ENCODE measurements at regions not wholly inside any gene's neighbourhood (a gene's known extent, or its start where the extent isn't known, plus 50 kb on each side); places are given as distances from the start of the nearest gene placed in this dataset.

GRCh38 chr2:118658596-118659198, 188.8 kb downstream of the EN1 start:
- DNase-seq: no peak

- no peak for DNase-seq
Measured at GRCh38 chr2:118657466-118657865, 190.0 kb downstream of the EN1 start.

GRCh38 chr2:118654945-118655344, 192.5 kb downstream of the EN1 start:
- DNase-seq: no peak

- no peak for DNase-seq
Measured at GRCh38 chr2:118650327-118650726, 197.1 kb downstream of the EN1 start.

GRCh38 chr2:118645876-118646275, 201.6 kb downstream of the EN1 start:
- no peak for DNase-seq

GRCh38 chr2:118644190-118644589, 203.3 kb downstream of the EN1 start:
- no peak for DNase-seq

GRCh38 chr2:118643294-118643693, 204.2 kb downstream of the EN1 start:
- no peak for DNase-seq

GRCh38 chr2:118642501-118642900, 204.9 kb downstream of the EN1 start:
- DNase-seq: no peak

- DNase-seq: no peak
Measured at GRCh38 chr2:118641711-118642110, 205.7 kb downstream of the EN1 start.

- DNase-seq: no peak
Measured at GRCh38 chr2:118639371-118639770, 208.1 kb downstream of the EN1 start.

GRCh38 chr2:118638453-118638852, 209.0 kb downstream of the EN1 start:
- no peak for DNase-seq

GRCh38 chr2:118635891-118636290, 211.6 kb downstream of the EN1 start:
- DNase-seq: no peak

GRCh38 chr2:118634876-118635275, 212.6 kb downstream of the EN1 start:
- no peak for DNase-seq

GRCh38 chr2:118633371-118634018, 214.0 kb downstream of the EN1 start:
- DNase-seq: no peak

- DNase-seq: no peak
Measured at GRCh38 chr2:118632921-118633320, 214.5 kb downstream of the EN1 start.

GRCh38 chr2:118627156-118627555, 220.3 kb downstream of the EN1 start:
- DNase-seq: no peak

- DNase-seq: no peak
Measured at GRCh38 chr2:118622913-118623312, 224.5 kb downstream of the EN1 start.

GRCh38 chr2:118622108-118622507, 225.3 kb downstream of the EN1 start:
- no peak for DNase-seq

- no peak for DNase-seq
Measured at GRCh38 chr2:118618279-118618678, 229.2 kb downstream of the EN1 start.

GRCh38 chr2:118616432-118616831, 231.0 kb downstream of the EN1 start:
- no peak for DNase-seq

GRCh38 chr2:118614841-118615271, 232.6 kb downstream of the EN1 start:
- no peak for DNase-seq

GRCh38 chr2:118613737-118614136, 233.7 kb downstream of the EN1 start:
- no peak for DNase-seq

GRCh38 chr2:118611691-118612090, 235.8 kb downstream of the EN1 start:
- no peak for DNase-seq

GRCh38 chr2:118609138-118609537, 238.3 kb downstream of the EN1 start:
- DNase-seq: no peak

GRCh38 chr2:118607641-118608040, 239.8 kb downstream of the EN1 start:
- no peak for DNase-seq

All from EL (cell line).